Adipocyte (in vitro differentiated cells): ENCODE measurements at regions not wholly inside any gene's neighbourhood (a gene's known extent, or its start where the extent isn't known, plus 50 kb on each side); places are given as distances from the start of the nearest gene placed in this dataset.

Experiments
- DNase-seq: peaks from one replicate; pipeline ENCODE4 v3.0.0-alpha.2; 2015; ENCODE audit warnings: low read depth
- H3K27me3 ChIP-seq: replicated peaks from 2 replicates; pipeline ENCODE4 v1.7.0; 2013; ENCODE audit warnings: mild to moderate bottlenecking, low read length, moderate library complexity; ENCODE audit not compliant: control insufficient read depth, insufficient read depth
- H3K36me3 ChIP-seq: 2 replicates; pipeline ENCODE4 v1.7.0; 2013; ENCODE audit warnings: low read length, mild to moderate bottlenecking, moderate library complexity; ENCODE audit not compliant: control insufficient read depth, insufficient read depth, severe bottlenecking
- H3K4me1 ChIP-seq: 2 replicates; pipeline ENCODE4 v1.7.0; 2013; ENCODE audit warnings: mild to moderate bottlenecking, low read length, moderate library complexity; ENCODE audit not compliant: control insufficient read depth, insufficient read depth
- H3K4me3 ChIP-seq: 2 replicates; pipeline ENCODE4 v1.7.0; 2013; ENCODE audit warnings: mild to moderate bottlenecking, low read length, moderate library complexity
- H3K9ac ChIP-seq: 2 replicates; pipeline ENCODE4 v1.7.0; 2013; ENCODE audit warnings: mild to moderate bottlenecking, low read length, moderate library complexity
- H3K9me3 ChIP-seq: 2 replicates; pipeline ENCODE4 v1.7.0; 2013; ENCODE audit warnings: mild to moderate bottlenecking, low read length, moderate library complexity; ENCODE audit not compliant: control insufficient read depth

GRCh38 chr2:594297-594949 lies 82.8 kb downstream of the TMEM18 start:
- no peaks in the 10 kb centered on the region for H3K4me1 ChIP-seq
- no peak overlapping the region for H3K9ac ChIP-seq
- no peaks in the 10 kb centered on the region for H3K36me3 ChIP-seq
- DNase-seq: no peak
- H3K9me3 ChIP-seq: no peaks in the 10 kb centered on the region
- no peak overlapping the region for H3K4me3 ChIP-seq
- H3K27me3 ChIP-seq: peaks cover 6% of the 10 kb centered on the region

GRCh38 chr2:593356-594026 lies 83.7 kb downstream of the TMEM18 start:
- H3K36me3 ChIP-seq: no peaks in the 10 kb centered on the region
- H3K9ac ChIP-seq: no peak overlapping the region
- H3K9me3 ChIP-seq: no peaks in the 10 kb centered on the region
- H3K4me3 ChIP-seq: no peak overlapping the region
- H3K4me1 ChIP-seq: no peaks in the 10 kb centered on the region
- DNase-seq: no peak
- peaks cover 7% of the 10 kb centered on the region for H3K27me3 ChIP-seq

- Histone ChIP-seq H3K36me3 (no peaks in the 10 kb centered on the region), H3K9me3 (no peaks in the 10 kb centered on the region), H3K27me3 (peaks cover 7% of the 10 kb centered on the region), H3K9ac (no peak overlapping the region), H3K4me3 (no peak overlapping the region), H3K4me1 (no peaks in the 10 kb centered on the region)
- DNase-seq: no peak
These were observed 84.5 kb downstream of the TMEM18 start for GRCh38 chr2:592737-593136.

GRCh38 chr2:590214-591175 lies 86.7 kb downstream of the TMEM18 start:
- Histone ChIP-seq H3K27me3 (peaks cover 7% of the 10 kb centered on the region), H3K4me1 (no peaks in the 10 kb centered on the region), H3K9me3 (no peaks in the 10 kb centered on the region), H3K9ac (no peak overlapping the region), H3K4me3 (no peak overlapping the region), H3K36me3 (no peaks in the 10 kb centered on the region)
- no peak for DNase-seq

GRCh38 chr2:589281-590130 lies 87.7 kb downstream of the TMEM18 start:
- DNase-seq: no peak
- Histone ChIP-seq H3K9me3 (no peaks in the 10 kb centered on the region), H3K4me3 (no peak overlapping the region), H3K27me3 (peaks cover 7% of the 10 kb centered on the region), H3K36me3 (no peaks in the 10 kb centered on the region), H3K9ac (no peak overlapping the region), H3K4me1 (no peaks in the 10 kb centered on the region)

- DNase-seq: no peak
- Histone ChIP-seq H3K36me3 (no peaks in the 10 kb centered on the region), H3K9ac (no peak overlapping the region), H3K4me3 (no peak overlapping the region), H3K27me3 (peaks cover 7% of the 10 kb centered on the region), H3K9me3 (no peaks in the 10 kb centered on the region), H3K4me1 (no peaks in the 10 kb centered on the region)
These were observed 89.0 kb downstream of the TMEM18 start for GRCh38 chr2:588074-588645.

- Histone ChIP-seq H3K9me3 (no peaks in the 10 kb centered on the region), H3K27me3 (peaks cover 7% of the 10 kb centered on the region), H3K36me3 (no peaks in the 10 kb centered on the region), H3K4me3 (no peak overlapping the region), H3K4me1 (no peaks in the 10 kb centered on the region), H3K9ac (no peak overlapping the region)
- DNase-seq: no peak
These were observed 89.9 kb downstream of the TMEM18 start for GRCh38 chr2:587087-587960.

GRCh38 chr2:586641-587076 lies 90.5 kb downstream of the TMEM18 start:
- no peak overlapping the region for H3K4me3 ChIP-seq
- no peak for DNase-seq
- H3K4me1 ChIP-seq: no peaks in the 10 kb centered on the region
- H3K9ac ChIP-seq: no peak overlapping the region
- H3K36me3 ChIP-seq: no peaks in the 10 kb centered on the region
- H3K27me3 ChIP-seq: peaks cover 7% of the 10 kb centered on the region
- H3K9me3 ChIP-seq: no peaks in the 10 kb centered on the region

GRCh38 chr2:584863-585823 lies 92.1 kb downstream of the TMEM18 start:
- no peak overlapping the region for H3K9ac ChIP-seq
- DNase-seq: no peak

More at GRCh38 chr2:584863-585823, 92.1 kb downstream of the TMEM18 start:
- Histone ChIP-seq H3K36me3 (no peaks in the 10 kb centered on the region), H3K4me3 (no peak overlapping the region), H3K9me3 (no peaks in the 10 kb centered on the region), H3K27me3 (peaks cover 7% of the 10 kb centered on the region), H3K4me1 (no peaks in the 10 kb centered on the region)
